KMS-11 (cell line): ENCODE measurements at regions not wholly inside any gene's neighbourhood (a gene's known extent, or its start where the extent isn't known, plus 50 kb on each side); places are given as distances from the start of the nearest gene placed in this dataset.

Source experiments
- H2AFZ ChIP-seq: fragments of 200-600 bp; sonication (generic); 2 replicates; pipeline ENCODE4 v1.6.1; 2016; ENCODE audit warnings: antibody characterized with exemption, mixed run types, low read depth
- H3K27ac ChIP-seq: fragments of 200-600 bp; sonication (generic); 2 replicates; pipeline ENCODE4 v1.6.1; 2016; ENCODE audit warnings: mild to moderate bottlenecking, mixed run types
- H3K27me3 ChIP-seq: fragments of 200-600 bp; sonication (generic); 2 replicates; pipeline ENCODE4 v1.6.1; 2017; ENCODE audit warnings: mild to moderate bottlenecking, low read depth, mixed run types, moderate library complexity; ENCODE audit not compliant: insufficient read depth
- H3K36me3 ChIP-seq: fragments of 200-600 bp; sonication (generic); 2 replicates; pipeline ENCODE4 v1.6.1; 2017; ENCODE audit warnings: mild to moderate bottlenecking, mixed run types; ENCODE audit not compliant: insufficient read depth
- H3K4me1 ChIP-seq: fragments of 200-600 bp; sonication (generic); 2 replicates; pipeline ENCODE4 v1.6.1; 2016; ENCODE audit warnings: mild to moderate bottlenecking, low read depth, mixed run types; ENCODE audit not compliant: poor library complexity, severe bottlenecking
- H3K4me2 ChIP-seq: fragments of 200-600 bp; sonication (generic); 2 replicates; pipeline ENCODE4 v1.7.0; 2016; ENCODE audit warnings: mild to moderate bottlenecking, mixed run types
- H3K4me3 ChIP-seq: fragments of 200-600 bp; sonication (generic); IDR thresholded peaks from 2 replicates; pipeline ENCODE4 v1.6.1; 2017; ENCODE audit warnings: low read depth, low read length, mixed read lengths; ENCODE audit not compliant: insufficient read depth
- H3K79me2 ChIP-seq: fragments of 200-600 bp; sonication (generic); 2 replicates; pipeline ENCODE4 v1.6.1; 2016; ENCODE audit warnings: low read depth, mixed run types; ENCODE audit not compliant: insufficient read depth
- H3K9ac ChIP-seq: fragments of 200-600 bp; sonication (generic); 2 replicates; pipeline ENCODE4 v1.6.1; 2016; ENCODE audit warnings: mild to moderate bottlenecking, mixed run types
- H4K20me1 ChIP-seq: fragments of 200-600 bp; sonication (generic); 2 replicates; pipeline ENCODE4 v1.6.1; 2016; ENCODE audit warnings: mild to moderate bottlenecking, mixed run types; ENCODE audit not compliant: insufficient read depth
- CTCF ChIP-seq: fragments of 200-600 bp; sonication (generic); conservative IDR thresholded peaks from 2 replicates; pipeline ENCODE4 v1.6.1; 2017; ENCODE audit warnings: low read depth, mild to moderate bottlenecking, antibody characterized with exemption, low read length, moderate library complexity, mixed read lengths

GRCh38 chr6:92121228-92121627 lies 1298.1 kb downstream of the EPHA7 start:
- Histone ChIP-seq H3K4me2 (no peak overlapping the region), H3K4me1 (no peaks in the 10 kb centered on the region), H3K27ac (no peak overlapping the region), H4K20me1 (no peaks in the 10 kb centered on the region), H3K27me3 (no peaks in the 10 kb centered on the region), H3K79me2 (no peaks in the 10 kb centered on the region), H3K36me3 (no peaks in the 10 kb centered on the region), H3K9ac (no peak overlapping the region), H3K4me3 (no peak overlapping the region), H2AFZ (no peak overlapping the region)
- no peak for TF ChIP-seq CTCF

GRCh38 chr6:92117800-92118199 lies 1301.6 kb downstream of the EPHA7 start:
- Histone ChIP-seq H3K4me2 (no peak overlapping the region), H3K4me3 (no peak overlapping the region), H3K36me3 (no peaks in the 10 kb centered on the region), H2AFZ (no peak overlapping the region), H3K9ac (no peak overlapping the region), H3K27me3 (no peaks in the 10 kb centered on the region), H3K79me2 (no peaks in the 10 kb centered on the region), H3K4me1 (no peaks in the 10 kb centered on the region), H4K20me1 (no peaks in the 10 kb centered on the region), H3K27ac (no peak overlapping the region)
- TF ChIP-seq CTCF: no peak

GRCh38 chr6:92114797-92115196 lies 1304.6 kb downstream of the EPHA7 start:
- Histone ChIP-seq H3K27ac (no peak overlapping the region), H4K20me1 (no peaks in the 10 kb centered on the region), H3K4me1 (no peaks in the 10 kb centered on the region), H3K4me2 (no peak overlapping the region), H3K79me2 (no peaks in the 10 kb centered on the region), H3K27me3 (no peaks in the 10 kb centered on the region), H3K9ac (no peak overlapping the region), H2AFZ (no peak overlapping the region), H3K36me3 (no peaks in the 10 kb centered on the region), H3K4me3 (no peak overlapping the region)
- TF ChIP-seq CTCF: no peak

GRCh38 chr6:92114091-92114675 lies 1305.2 kb downstream of the EPHA7 start:
- Histone ChIP-seq H2AFZ (no peak overlapping the region), H3K79me2 (no peaks in the 10 kb centered on the region), H3K9ac (no peak overlapping the region), H3K4me1 (no peaks in the 10 kb centered on the region), H3K27ac (no peak overlapping the region), H3K4me2 (no peak overlapping the region), H3K36me3 (no peaks in the 10 kb centered on the region), H3K4me3 (no peak overlapping the region), H3K27me3 (no peaks in the 10 kb centered on the region), H4K20me1 (no peaks in the 10 kb centered on the region)
- TF ChIP-seq CTCF: no peak

GRCh38 chr6:92111386-92111785 lies 1308.0 kb downstream of the EPHA7 start:
- no peak overlapping the region for H3K27ac ChIP-seq
- no peaks in the 10 kb centered on the region for H3K27me3 ChIP-seq
- no peaks in the 10 kb centered on the region for H4K20me1 ChIP-seq
- H3K79me2 ChIP-seq: no peaks in the 10 kb centered on the region
- H3K9ac ChIP-seq: no peak overlapping the region
- TF ChIP-seq CTCF: no peak
- H3K4me3 ChIP-seq: no peak overlapping the region
- H2AFZ ChIP-seq: no peak overlapping the region
- H3K4me2 ChIP-seq: no peak overlapping the region
- no peaks in the 10 kb centered on the region for H3K36me3 ChIP-seq
- H3K4me1 ChIP-seq: no peaks in the 10 kb centered on the region
